ENCODE measurements at regions not wholly inside any gene's neighbourhood (a gene's known extent, or its start where the extent isn't known, plus 50 kb on each side); places are given as distances from the start of the nearest gene placed in this dataset.

DNA sequence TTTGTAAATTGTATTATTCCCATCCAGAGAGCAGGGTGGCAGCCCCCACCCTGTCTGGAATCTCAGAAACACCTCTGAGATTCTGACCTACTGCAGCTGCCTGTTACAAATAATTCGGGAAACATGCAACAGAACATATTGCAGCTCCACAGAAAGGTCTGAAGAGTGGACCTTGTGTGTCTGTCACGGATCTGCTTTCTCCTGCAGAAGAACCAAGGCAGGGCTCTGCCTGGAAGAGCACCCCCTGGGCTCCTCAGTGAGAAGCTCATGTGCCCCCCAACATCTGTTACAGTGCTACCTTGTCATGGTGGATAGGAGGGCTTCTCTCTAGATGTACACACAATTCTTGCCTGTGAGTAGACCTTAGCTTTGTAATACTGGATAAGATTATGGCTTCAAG, 286.6 kb upstream of the GATB start:
- DNase-seq = no peak
- POLR2A ChIA-PET = no interaction called here
- Histone ChIP-seq H3K4me3 (ENCODE audit: low read depth, low read length) (no peak overlapping the region), H3K4me1 (no peaks in the 10 kb centered on the region), H3K27me3 (replicated peaks; ENCODE audit: control insufficient read depth, insufficient read depth, low read length) (no peaks in the 10 kb centered on the region), H3K9me3 (peaks cover 4% of the 10 kb centered on the region; the same call in 1 of the 2 replicates), H3K36me3 (ENCODE audit: control insufficient read depth, insufficient read depth, low read length) (no peaks in the 10 kb centered on the region)
- no peaks in the 10 kb centered on the region for H3K36me3 Mint-ChIP-seq (ENCODE audit: insufficient read depth, unreplicated experiment)
- H3K4me1 Mint-ChIP-seq (ENCODE audit: low read depth, unreplicated experiment) = no peaks in the 10 kb centered on the region
- TF ChIP-seq, protein P1, sequence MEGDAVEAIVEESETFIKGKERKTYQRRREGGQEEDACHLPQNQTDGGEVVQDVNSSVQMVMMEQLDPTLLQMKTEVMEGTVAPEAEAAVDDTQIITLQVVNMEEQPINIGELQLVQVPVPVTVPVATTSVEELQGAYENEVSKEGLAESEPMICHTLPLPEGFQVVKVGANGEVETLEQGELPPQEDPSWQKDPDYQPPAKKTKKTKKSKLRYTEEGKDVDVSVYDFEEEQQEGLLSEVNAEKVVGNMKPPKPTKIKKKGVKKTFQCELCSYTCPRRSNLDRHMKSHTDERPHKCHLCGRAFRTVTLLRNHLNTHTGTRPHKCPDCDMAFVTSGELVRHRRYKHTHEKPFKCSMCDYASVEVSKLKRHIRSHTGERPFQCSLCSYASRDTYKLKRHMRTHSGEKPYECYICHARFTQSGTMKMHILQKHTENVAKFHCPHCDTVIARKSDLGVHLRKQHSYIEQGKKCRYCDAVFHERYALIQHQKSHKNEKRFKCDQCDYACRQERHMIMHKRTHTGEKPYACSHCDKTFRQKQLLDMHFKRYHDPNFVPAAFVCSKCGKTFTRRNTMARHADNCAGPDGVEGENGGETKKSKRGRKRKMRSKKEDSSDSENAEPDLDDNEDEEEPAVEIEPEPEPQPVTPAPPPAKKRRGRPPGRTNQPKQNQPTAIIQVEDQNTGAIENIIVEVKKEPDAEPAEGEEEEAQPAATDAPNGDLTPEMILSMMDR (IDR thresholded peaks at IDR 0.05; ENCODE audit: insufficient read depth in 1 of 2, low read depth in 1 of 2, low read length in 1 of 2, severe bottlenecking in 1 of 2, unreplicated experiment in 1 of 2) = no peak
- H3K27ac Mint-ChIP-seq (ENCODE audit: unreplicated experiment) = no peak overlapping the region
- no peak overlapping the region for H3K4me3 Mint-ChIP-seq (ENCODE audit: unreplicated experiment)
- CTCF ChIA-PET = no interaction called here
- H3K27me3 Mint-ChIP-seq (ENCODE audit: insufficient read depth, unreplicated experiment) = no peaks in the 10 kb centered on the region
- intact Hi-C loops (cut with micrococcal nuclease; ENCODE audit: unreplicated experiment) = no loop called here
- H3K9me3 Mint-ChIP-seq (ENCODE audit: unreplicated experiment) = peaks cover 19% of the 10 kb centered on the region
- BruUV-seq (replicated peaks) = no TSS peak

DNA sequence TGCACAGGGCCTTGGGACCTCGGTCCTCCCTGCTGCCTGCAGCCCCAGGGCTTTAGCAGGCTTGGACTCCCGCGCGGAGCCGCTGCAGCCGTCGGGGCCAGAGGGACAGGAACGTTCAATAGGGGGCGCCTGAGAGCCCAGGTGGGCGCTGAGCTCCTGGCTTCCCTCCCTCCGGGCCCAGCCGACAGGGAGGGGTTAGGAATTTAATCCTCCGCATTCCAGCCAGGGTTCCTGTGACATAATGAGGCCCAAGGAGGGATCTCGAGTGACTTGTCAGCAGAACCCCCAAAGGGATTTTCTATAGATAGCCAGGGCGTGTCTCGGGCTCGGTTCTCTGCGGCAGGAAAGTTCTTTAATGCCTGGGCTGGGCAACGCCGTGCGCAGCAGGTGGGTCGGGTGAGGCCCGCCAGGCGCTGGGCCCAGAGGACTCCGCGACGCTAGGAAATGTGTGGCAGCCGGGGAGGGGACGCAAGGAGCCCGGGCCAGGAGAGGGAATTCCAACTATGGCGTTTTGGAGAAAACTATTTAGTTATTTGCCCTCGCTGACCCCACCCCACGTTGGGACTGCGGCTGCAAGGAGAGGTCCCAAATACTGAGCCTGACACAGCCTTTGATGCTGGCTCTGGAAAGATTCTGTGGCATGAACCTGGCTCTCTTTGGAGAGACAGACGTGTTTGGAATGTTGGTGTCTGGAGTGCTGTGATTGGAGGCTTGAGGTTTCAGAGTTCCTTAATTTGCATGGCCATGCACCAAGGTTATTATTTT, 285.2 kb upstream of the GATB start:
- no peaks in the 10 kb centered on the region for H3K27me3 Mint-ChIP-seq (ENCODE audit: insufficient read depth, unreplicated experiment)
- no peaks in the 10 kb centered on the region for H3K4me1 Mint-ChIP-seq (ENCODE audit: low read depth, unreplicated experiment)
- H3K4me3 Mint-ChIP-seq (ENCODE audit: unreplicated experiment) = no peak overlapping the region
- Histone ChIP-seq H3K4me1 (no peaks in the 10 kb centered on the region), H3K9me3 (peaks cover 4% of the 10 kb centered on the region; the same call in 1 of the 2 replicates), H3K4me3 (ENCODE audit: low read depth, low read length) (no peak overlapping the region), H3K27me3 (replicated peaks; ENCODE audit: control insufficient read depth, insufficient read depth, low read length) (no peaks in the 10 kb centered on the region), H3K36me3 (ENCODE audit: control insufficient read depth, insufficient read depth, low read length) (no peaks in the 10 kb centered on the region)
- ChIA-PET POLR2A (no interaction called here), CTCF (no interaction called here)
- no TSS peak for BruUV-seq (replicated peaks)
- TF ChIP-seq, protein P1 (IDR thresholded peaks at IDR 0.05; ENCODE audit: insufficient read depth in 1 of 2, low read depth in 1 of 2, low read length in 1 of 2, severe bottlenecking in 1 of 2, unreplicated experiment in 1 of 2) = peak in 1 of 2 experiments; percentile 6
- no peak overlapping the region for H3K27ac Mint-ChIP-seq (ENCODE audit: unreplicated experiment)
- peaks cover 19% of the 10 kb centered on the region for H3K9me3 Mint-ChIP-seq (ENCODE audit: unreplicated experiment)
- intact Hi-C loops (cut with micrococcal nuclease; ENCODE audit: unreplicated experiment) = no loop called here
- H3K36me3 Mint-ChIP-seq (ENCODE audit: insufficient read depth, unreplicated experiment) = no peaks in the 10 kb centered on the region
- DNase-seq = peak; percentile 45 to 65

DNA sequence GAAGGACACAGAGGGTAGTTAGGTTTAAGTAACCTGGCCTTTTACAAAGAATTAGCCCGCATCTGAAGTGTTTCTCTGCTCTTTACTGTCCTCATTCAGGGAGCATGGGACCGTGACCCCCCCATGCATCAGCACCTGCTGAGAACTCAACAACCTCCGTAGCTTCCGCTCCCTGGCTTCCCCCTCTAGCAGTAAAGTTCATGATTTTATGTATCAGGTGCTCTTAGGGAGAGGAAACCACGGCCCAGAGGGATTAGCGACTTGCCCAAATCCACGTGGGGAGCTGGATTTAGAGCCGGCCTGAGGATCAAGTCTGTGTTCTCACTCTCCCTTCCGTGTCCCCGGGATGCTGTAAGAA, 284.6 kb upstream of the GATB start:
- ChIA-PET POLR2A (no interaction called here), CTCF (no interaction called here)
- no peaks in the 10 kb centered on the region for H3K36me3 ChIP-seq (ENCODE audit: control insufficient read depth, insufficient read depth, low read length)
- TF ChIP-seq, protein P1 (IDR thresholded peaks at IDR 0.05; ENCODE audit: insufficient read depth in 1 of 2, low read depth in 1 of 2, low read length in 1 of 2, severe bottlenecking in 1 of 2, unreplicated experiment in 1 of 2) = no peak
- Mint-ChIP-seq H3K4me1 (ENCODE audit: low read depth, unreplicated experiment) (no peaks in the 10 kb centered on the region), H3K27me3 (ENCODE audit: insufficient read depth, unreplicated experiment) (no peaks in the 10 kb centered on the region), H3K27ac (ENCODE audit: unreplicated experiment) (no peak overlapping the region), H3K9me3 (ENCODE audit: unreplicated experiment) (peaks cover 19% of the 10 kb centered on the region), H3K4me3 (ENCODE audit: unreplicated experiment) (no peak overlapping the region), H3K36me3 (ENCODE audit: insufficient read depth, unreplicated experiment) (no peaks in the 10 kb centered on the region)
- H3K4me3 ChIP-seq (ENCODE audit: low read depth, low read length) = no peak overlapping the region
- no peaks in the 10 kb centered on the region for H3K27me3 ChIP-seq (replicated peaks; ENCODE audit: control insufficient read depth, insufficient read depth, low read length)
- no peaks in the 10 kb centered on the region for H3K4me1 ChIP-seq
- intact Hi-C loops (cut with micrococcal nuclease; ENCODE audit: unreplicated experiment) = no loop called here
- no TSS peak for BruUV-seq (replicated peaks)
- H3K9me3 ChIP-seq = peaks cover 4% of the 10 kb centered on the region; the same call in 1 of the 2 replicates
- DNase-seq = no peak

Data from Caco-2 (cell line).